Naive B cell (primary cell): ENCODE measurements at regions not wholly inside any gene's neighbourhood (a gene's known extent, or its start where the extent isn't known, plus 50 kb on each side); places are given as distances from the start of the nearest gene placed in this dataset.
"Not testable (repeated sequence)": the region's sequence is repeated elsewhere in the genome, so short reads cannot be mapped to it uniquely, and the experiment has no call there.

Source experiments
- ATAC-seq, 2 donors: fragments of 150-1000 bp; cut with Tn5 transposase; 2 replicates each; pipeline ENCODE4 v1.10.0; 2021; ENCODE audit warnings: low read depth in 2 of 2, mild to moderate bottlenecking in 2 of 2, moderate library complexity in 2 of 2
- DNase-seq: peaks from one replicate; pipeline ENCODE4 v3.0.0; 2022
- H3K27ac Mint-ChIP-seq, 6 donors: one replicate each; pipeline ENCODE4 v1.8.0; 2020 to 2022; ENCODE audit warnings: mild to moderate bottlenecking in 6 of 6, mixed read lengths in 6 of 6, moderate library complexity in 5 of 6, inconsistent platforms in 2 of 6
- H3K27me3 Mint-ChIP-seq, 3 donors: one replicate each; pipeline ENCODE4 v1.8.0; 2021 to 2022; ENCODE audit warnings: mixed read lengths in 3 of 3, mild to moderate bottlenecking in 1 of 3
- H3K36me3 Mint-ChIP-seq, 2 donors: one replicate each; pipeline ENCODE4 v1.8.0; 2020 to 2022; ENCODE audit warnings: mixed read lengths in 2 of 2, inconsistent platforms in 1 of 2, mild to moderate bottlenecking in 1 of 2
- H3K4me1 Mint-ChIP-seq, 3 donors: one replicate each; pipeline ENCODE4 v1.8.0; 2020 to 2022; ENCODE audit warnings: mixed read lengths in 3 of 3, inconsistent platforms in 1 of 3, mild to moderate bottlenecking in 1 of 3, moderate library complexity in 1 of 3
- H3K4me3 Mint-ChIP-seq, 8 donors: one replicate each; pipeline ENCODE4 v1.8.0; 2020 to 2022; ENCODE audit warnings: mild to moderate bottlenecking in 8 of 8, mixed read lengths in 8 of 8, moderate library complexity in 8 of 8, inconsistent platforms in 2 of 8
- H3K9me3 Mint-ChIP-seq, 7 donors: one replicate each; pipeline ENCODE4 v1.8.0; 2020 to 2022; ENCODE audit warnings: mixed read lengths in 7 of 7, mild to moderate bottlenecking in 5 of 7, inconsistent platforms in 2 of 7, moderate library complexity in 1 of 7

- H3K4me3 Mint-ChIP-seq, H3K36me3 Mint-ChIP-seq, H3K4me1 Mint-ChIP-seq, H3K27ac Mint-ChIP-seq, ATAC-seq, H3K9me3 Mint-ChIP-seq, DNase-seq, H3K27me3 Mint-ChIP-seq: not testable (repeated sequence)
Measured at GRCh38 chr6:56824431-56824830, 130.5 kb upstream of the BEND6 start.

DNA sequence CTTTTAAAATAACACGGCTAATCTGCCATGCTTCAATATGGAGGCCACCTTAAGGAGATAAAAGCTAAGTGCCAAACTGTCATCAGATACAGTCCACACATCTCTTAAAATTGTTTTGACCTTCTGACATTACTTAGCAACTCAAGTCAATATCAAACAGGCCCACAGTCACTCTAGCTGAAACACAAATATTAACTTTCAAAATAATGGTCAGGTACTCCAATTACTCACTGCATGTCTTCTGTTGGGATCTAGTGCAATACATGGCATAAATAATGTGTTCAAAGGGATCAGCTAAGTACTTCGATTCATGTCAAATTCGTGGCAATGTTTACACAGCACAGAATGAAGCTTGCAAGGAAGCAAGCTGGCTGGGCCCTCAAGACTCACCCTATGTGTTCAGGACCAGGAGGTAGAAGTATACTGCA lies 133.9 kb upstream of the BEND6 start:
- H3K4me3 Mint-ChIP-seq: no peak overlapping the region
- no peaks in the 10 kb centered on the region for H3K36me3 Mint-ChIP-seq
- H3K27ac Mint-ChIP-seq: no peak overlapping the region
- no peak for DNase-seq
- H3K4me1 Mint-ChIP-seq: no peaks in the 10 kb centered on the region
- H3K9me3 Mint-ChIP-seq: no peaks in the 10 kb centered on the region
- H3K27me3 Mint-ChIP-seq: peaks cover 0 to 6% (median 0%) of the 10 kb centered on the region in 3 donors
- ATAC-seq: no peak

DNA sequence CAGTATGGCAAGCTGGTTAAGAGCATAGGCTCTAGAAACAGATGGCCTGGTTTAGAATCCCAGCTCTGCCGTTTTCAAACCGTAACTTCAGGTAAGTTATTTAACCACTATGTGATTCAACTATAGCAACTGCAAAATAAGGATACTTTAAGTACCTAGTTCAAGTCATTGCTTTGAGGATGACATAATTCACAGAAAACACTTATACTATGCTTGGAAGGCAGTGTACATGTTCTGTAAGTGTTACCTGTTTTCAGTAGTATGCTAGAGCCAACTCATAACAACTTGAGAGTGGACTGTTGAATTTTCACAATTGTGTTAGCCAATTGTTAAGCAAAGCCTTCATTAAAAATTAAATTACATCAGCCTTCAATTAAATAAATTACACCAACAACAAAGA lies 134.8 kb upstream of the BEND6 start:
- DNase-seq (no peak), ATAC-seq (no peak)
- H3K27ac Mint-ChIP-seq: no peak overlapping the region
- no peaks in the 10 kb centered on the region for H3K9me3 Mint-ChIP-seq
- peaks cover 0 to 6% (median 0%) of the 10 kb centered on the region in 3 donors for H3K27me3 Mint-ChIP-seq
- no peaks in the 10 kb centered on the region for H3K36me3 Mint-ChIP-seq
- no peaks in the 10 kb centered on the region for H3K4me1 Mint-ChIP-seq
- H3K4me3 Mint-ChIP-seq: no peak overlapping the region

DNA sequence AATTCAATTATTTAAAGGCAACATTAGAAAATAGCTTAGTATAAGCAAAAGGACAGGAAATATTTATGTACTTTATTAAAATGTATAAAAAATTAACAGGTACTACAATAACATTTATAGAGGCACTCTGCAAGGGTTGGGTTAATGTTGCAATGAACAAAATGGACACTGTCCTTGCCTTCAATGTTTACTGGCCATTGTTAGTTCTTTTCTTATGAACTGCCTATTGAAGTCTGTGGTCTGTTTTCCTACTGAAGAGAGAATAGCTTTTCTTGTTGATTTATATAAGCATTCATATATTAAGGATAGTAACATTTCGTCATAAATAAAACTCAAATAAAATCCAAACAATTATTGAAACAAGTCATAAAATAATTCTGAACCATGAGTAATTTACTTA lies 135.3 kb upstream of the BEND6 start:
- Mint-ChIP-seq H3K4me1 (no peaks in the 10 kb centered on the region), H3K27ac (no peak overlapping the region), H3K9me3 (no peaks in the 10 kb centered on the region), H3K4me3 (no peak overlapping the region), H3K27me3 (peaks cover 0 to 6% (median 0%) of the 10 kb centered on the region in 3 donors), H3K36me3 (no peaks in the 10 kb centered on the region)
- ATAC-seq: no peak
- no peak for DNase-seq

DNA sequence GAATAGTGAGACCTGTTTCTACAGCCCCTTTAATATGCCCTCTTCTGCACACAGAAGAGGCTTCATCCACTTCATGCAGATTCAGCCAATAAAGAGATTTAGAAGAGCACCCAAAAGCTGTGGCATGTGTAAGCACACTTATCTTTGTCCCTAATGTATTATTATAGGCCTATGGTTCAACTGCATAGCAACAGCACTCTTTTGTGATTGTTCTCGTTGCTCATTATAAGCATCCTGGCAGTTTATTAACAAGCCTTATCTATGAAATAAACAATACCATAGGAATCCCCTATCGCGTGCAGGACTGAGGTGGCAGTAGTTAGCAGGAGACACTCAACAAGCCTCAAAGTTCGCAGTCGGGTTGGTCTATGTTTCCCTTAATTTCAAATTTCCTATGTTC lies 138.5 kb upstream of the BEND6 start:
- Mint-ChIP-seq H3K9me3 (no peaks in the 10 kb centered on the region), H3K36me3 (no peaks in the 10 kb centered on the region), H3K4me1 (no peaks in the 10 kb centered on the region), H3K27me3 (no peaks in the 10 kb centered on the region), H3K27ac (no peak overlapping the region), H3K4me3 (no peak overlapping the region)
- no peak for DNase-seq
- no peak for ATAC-seq

DNA sequence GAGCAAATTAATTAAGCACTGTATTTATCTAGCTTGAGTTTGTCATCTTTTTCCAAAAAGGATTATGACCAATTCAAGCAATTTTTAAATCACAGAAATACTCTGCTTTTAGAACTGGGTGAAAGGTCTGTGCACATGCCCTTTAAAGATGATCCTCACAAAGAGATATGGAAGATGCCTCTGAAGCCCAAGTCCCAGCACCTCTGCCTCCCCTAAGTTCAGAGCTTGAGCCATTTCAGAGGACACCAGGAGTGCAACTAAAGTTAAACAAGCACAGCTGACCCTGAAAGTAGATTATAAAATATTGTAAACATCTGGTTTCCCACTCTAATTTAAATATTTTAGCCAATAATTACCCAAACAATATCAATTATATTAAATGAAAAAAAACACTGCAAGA lies 139.5 kb upstream of the BEND6 start:
- Mint-ChIP-seq H3K4me1 (no peaks in the 10 kb centered on the region), H3K36me3 (no peaks in the 10 kb centered on the region)

DNA sequence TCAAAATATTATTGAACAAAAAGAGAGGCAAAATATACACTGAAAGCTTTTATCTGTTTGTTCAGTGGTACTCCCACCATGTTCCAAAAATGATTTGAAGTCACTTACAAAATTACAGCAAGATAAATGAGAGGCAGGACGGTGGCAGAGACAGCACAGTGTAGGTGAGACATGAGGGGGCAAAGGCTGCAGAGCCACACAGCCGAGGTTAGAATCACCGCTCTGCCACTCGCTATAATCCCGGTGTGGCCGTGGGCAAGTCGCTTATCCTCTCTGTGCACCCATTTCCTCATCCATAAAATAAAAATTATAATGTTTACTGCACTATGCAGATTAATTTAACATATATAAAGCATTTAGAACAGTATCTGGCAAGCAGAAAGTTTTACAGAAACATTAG lies 140.1 kb upstream of the BEND6 start:
- Mint-ChIP-seq H3K9me3 (no peaks in the 10 kb centered on the region), H3K27ac (no peak overlapping the region), H3K36me3 (no peaks in the 10 kb centered on the region), H3K27me3 (no peaks in the 10 kb centered on the region), H3K4me1 (no peaks in the 10 kb centered on the region), H3K4me3 (no peak overlapping the region)
- DNase-seq (no peak), ATAC-seq (no peak)

More for the DNA sequence above, 139.5 kb upstream of the BEND6 start:
- Mint-ChIP-seq H3K9me3 (no peaks in the 10 kb centered on the region), H3K4me3 (no peak overlapping the region), H3K27ac (no peak overlapping the region), H3K27me3 (no peaks in the 10 kb centered on the region)
- DNase-seq (no peak), ATAC-seq (no peak)

- no peak overlapping the region for H3K4me3 Mint-ChIP-seq
- DNase-seq: no peak
- no peak overlapping the region for H3K27ac Mint-ChIP-seq
- no peaks in the 10 kb centered on the region for H3K27me3 Mint-ChIP-seq
- H3K9me3 Mint-ChIP-seq: no peaks in the 10 kb centered on the region
- ATAC-seq: no peak
- no peaks in the 10 kb centered on the region for H3K36me3 Mint-ChIP-seq
- no peaks in the 10 kb centered on the region for H3K4me1 Mint-ChIP-seq
Measured at GRCh38 chr6:56814308-56814707, 140.6 kb upstream of the BEND6 start.

DNA sequence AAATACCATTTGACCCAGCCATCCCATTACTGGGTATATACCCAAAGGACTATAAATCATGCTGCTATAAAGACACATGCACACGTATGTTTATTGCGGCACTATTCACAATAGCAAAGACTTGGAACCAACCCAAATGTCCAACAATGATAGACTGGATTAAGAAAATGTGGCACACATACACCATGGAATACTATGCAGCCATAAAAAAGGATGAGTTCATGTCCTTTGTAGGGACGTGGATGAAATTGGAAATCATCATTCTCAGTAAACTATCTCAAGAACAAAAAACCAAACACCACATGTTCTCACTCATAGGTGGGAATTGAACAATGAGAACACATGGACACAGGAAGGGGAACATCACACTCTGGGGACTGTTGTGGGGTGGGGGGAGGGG lies 142.1 kb upstream of the BEND6 start:
- not testable (repeated sequence) for H3K27me3 Mint-ChIP-seq, H3K4me1 Mint-ChIP-seq, DNase-seq, H3K9me3 Mint-ChIP-seq, H3K27ac Mint-ChIP-seq, H3K36me3 Mint-ChIP-seq, H3K4me3 Mint-ChIP-seq, ATAC-seq

GRCh38 chr6:56808871-56809359 lies 146.0 kb upstream of the BEND6 start:
- Mint-ChIP-seq H3K9me3 (no peaks in the 10 kb centered on the region), H3K27me3 (no peaks in the 10 kb centered on the region), H3K27ac (no peak overlapping the region), H3K4me1 (no peaks in the 10 kb centered on the region), H3K36me3 (no peaks in the 10 kb centered on the region), H3K4me3 (no peak overlapping the region)
- DNase-seq (no peak), ATAC-seq (no peak)

DNA sequence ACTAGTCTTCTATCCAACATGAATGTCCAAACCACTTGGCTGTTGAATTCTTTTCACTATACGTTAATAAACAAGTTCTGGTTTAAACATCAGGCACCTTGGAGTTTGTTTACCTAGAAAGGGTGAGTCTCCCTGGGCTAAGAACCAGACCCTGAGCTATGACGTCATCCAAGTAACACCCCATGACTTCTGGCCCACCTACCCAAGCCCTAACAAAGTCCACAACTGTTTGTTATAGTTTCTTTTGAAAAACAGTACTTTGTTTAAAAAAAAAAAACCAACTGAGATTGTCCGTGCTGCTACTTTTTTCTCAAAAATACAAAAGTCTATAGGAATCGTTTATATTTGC lies 146.9 kb upstream of the BEND6 start:
- Mint-ChIP-seq H3K4me3 (no peak overlapping the region), H3K36me3 (no peaks in the 10 kb centered on the region), H3K4me1 (no peaks in the 10 kb centered on the region), H3K27ac (no peak overlapping the region), H3K9me3 (no peaks in the 10 kb centered on the region), H3K27me3 (no peaks in the 10 kb centered on the region)
- no peak for ATAC-seq
- DNase-seq: no peak

DNA sequence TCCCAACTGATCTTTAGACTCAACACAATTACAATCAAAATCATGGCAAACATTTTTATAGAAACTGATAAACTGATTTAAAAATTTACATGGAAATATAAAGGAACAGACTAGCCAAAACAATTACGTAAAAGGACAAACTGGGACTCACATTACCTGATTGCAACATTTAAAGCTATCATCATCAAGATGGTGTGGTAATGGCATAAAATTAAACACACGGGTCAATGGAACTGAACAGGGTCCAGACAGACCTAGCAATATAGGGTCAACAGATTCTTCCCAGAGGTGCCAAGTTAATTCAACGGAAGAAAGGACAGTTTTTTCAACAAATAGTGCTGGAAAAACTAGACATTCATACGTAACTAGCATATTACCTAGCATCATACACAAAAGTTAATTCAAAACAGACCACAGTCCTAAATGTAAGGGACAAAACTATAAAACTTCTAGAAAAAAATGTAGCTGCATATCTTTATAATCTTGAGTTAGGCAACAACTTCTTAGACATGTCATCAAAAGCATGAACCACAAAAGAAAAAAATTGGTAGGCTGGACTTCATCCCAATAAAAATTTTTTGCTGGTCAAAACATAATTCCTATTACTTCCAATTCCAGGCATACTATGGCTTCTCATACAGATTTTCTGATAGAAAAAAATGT lies 147.4 kb upstream of the BEND6 start:
- DNase-seq (no peak), ATAC-seq (no peak)
- Mint-ChIP-seq H3K4me1 (no peaks in the 10 kb centered on the region), H3K4me3 (no peak overlapping the region), H3K27ac (no peak overlapping the region), H3K27me3 (no peaks in the 10 kb centered on the region), H3K9me3 (no peaks in the 10 kb centered on the region), H3K36me3 (no peaks in the 10 kb centered on the region)

DNA sequence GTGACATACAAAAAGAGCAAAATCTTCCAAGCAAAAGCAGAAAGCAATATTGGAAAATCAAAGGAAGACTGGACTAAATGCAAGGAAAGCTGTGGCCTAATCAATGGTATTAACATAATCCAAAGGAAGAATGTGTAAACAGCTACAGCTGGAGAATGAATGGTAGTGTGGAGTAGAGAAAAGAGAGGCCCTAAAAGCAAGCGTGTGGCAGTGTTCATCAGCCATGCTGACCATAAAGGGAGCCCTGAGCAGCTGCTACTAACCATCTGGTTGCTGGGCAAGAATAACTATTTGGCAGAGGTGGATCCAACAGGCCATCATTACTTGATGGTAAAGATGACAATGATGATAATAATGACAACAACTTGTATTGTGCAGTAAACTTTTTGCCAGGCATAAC lies 148.5 kb upstream of the BEND6 start:
- no peak for DNase-seq
- Mint-ChIP-seq H3K4me1 (no peaks in the 10 kb centered on the region), H3K4me3 (no peak overlapping the region), H3K36me3 (no peaks in the 10 kb centered on the region), H3K27ac (no peak overlapping the region), H3K27me3 (no peaks in the 10 kb centered on the region), H3K9me3 (no peaks in the 10 kb centered on the region)
- no peak for ATAC-seq

GRCh38 chr6:56804996-56805395 lies 149.9 kb upstream of the BEND6 start:
- DNase-seq (no peak), ATAC-seq (no peak)
- no peaks in the 10 kb centered on the region for H3K9me3 Mint-ChIP-seq
- no peak overlapping the region for H3K4me3 Mint-ChIP-seq
- no peaks in the 10 kb centered on the region for H3K36me3 Mint-ChIP-seq
- no peaks in the 10 kb centered on the region for H3K27me3 Mint-ChIP-seq
- H3K27ac Mint-ChIP-seq: no peak overlapping the region
- no peaks in the 10 kb centered on the region for H3K4me1 Mint-ChIP-seq

- Mint-ChIP-seq H3K36me3 (no peaks in the 10 kb centered on the region), H3K4me1 (no peaks in the 10 kb centered on the region), H3K27ac (no peak overlapping the region), H3K27me3 (no peaks in the 10 kb centered on the region), H3K9me3 (no peaks in the 10 kb centered on the region), H3K4me3 (no peak overlapping the region)
- no peak for ATAC-seq
- DNase-seq: no peak
Measured at GRCh38 chr6:56803594-56803993, 151.3 kb upstream of the BEND6 start.
